GM18909 (cell line): ENCODE measurements at regions not wholly inside any gene's neighbourhood (a gene's known extent, or its start where the extent isn't known, plus 50 kb on each side); places are given as distances from the start of the nearest gene placed in this dataset.

ENCODE experiments used
- ATAC-seq: cut with Tn5 transposase; IDR thresholded peaks from one replicate; pipeline ENCODE4 v1.9.1; 2021; ENCODE audit warnings: mild to moderate bottlenecking; ENCODE audit not compliant: unreplicated experiment, poor library complexity

GRCh38 chr5:82855893-82856550 is 221.2 kb downstream of the TMEM167A start:
- no peak for ATAC-seq

- ATAC-seq: no peak
Observed at GRCh38 chr5:82854956-82855355, 222.2 kb downstream of the TMEM167A start.

GRCh38 chr5:82851471-82851870 is 225.7 kb downstream of the TMEM167A start:
- no peak for ATAC-seq

- no peak for ATAC-seq
Observed at GRCh38 chr5:82850393-82850792, 226.8 kb downstream of the TMEM167A start.

GRCh38 chr5:82849885-82850284 is 227.3 kb downstream of the TMEM167A start:
- ATAC-seq: no peak

- ATAC-seq: no peak
Observed at GRCh38 chr5:82847562-82847961, 229.6 kb downstream of the TMEM167A start.

- no peak for ATAC-seq
Observed at GRCh38 chr5:82839881-82840280, 237.3 kb downstream of the TMEM167A start.

- ATAC-seq: no peak
Observed at GRCh38 chr5:82835488-82835887, 241.7 kb downstream of the TMEM167A start.

GRCh38 chr5:82834151-82834550 is 243.0 kb downstream of the TMEM167A start:
- no peak for ATAC-seq

- no peak for ATAC-seq
Observed at GRCh38 chr5:82833277-82833676, 243.9 kb downstream of the TMEM167A start.

- no peak for ATAC-seq
Observed at GRCh38 chr5:82832445-82832844, 244.7 kb downstream of the TMEM167A start.

- ATAC-seq: no peak
Observed at GRCh38 chr5:82828211-82828610, 249.0 kb downstream of the TMEM167A start.

GRCh38 chr5:82827651-82828050 is 249.5 kb downstream of the TMEM167A start:
- no peak for ATAC-seq

- no peak for ATAC-seq
Observed at GRCh38 chr5:82822634-82822927, 254.6 kb downstream of the TMEM167A start.

GRCh38 chr5:82821846-82822633 is 255.2 kb downstream of the TMEM167A start:
- ATAC-seq: no peak

- ATAC-seq: peak; percentile 86
Observed at GRCh38 chr5:82820961-82821845, 256.0 kb downstream of the TMEM167A start.

- no peak for ATAC-seq
Observed at GRCh38 chr5:82820188-82820587, 257.0 kb downstream of the TMEM167A start.

GRCh38 chr5:82817897-82818676 is 259.1 kb downstream of the TMEM167A start:
- peak; percentile 19 for ATAC-seq

GRCh38 chr5:82816926-82817325 is 260.3 kb downstream of the TMEM167A start:
- ATAC-seq: no peak

- ATAC-seq: no peak
Observed at GRCh38 chr5:82815871-82816270, 261.3 kb downstream of the TMEM167A start.
